Breast epithelium (tissue), 4 donors: ENCODE measurements at regions not wholly inside any gene's neighbourhood (a gene's known extent, or its start where the extent isn't known, plus 50 kb on each side); places are given as distances from the start of the nearest gene placed in this dataset.
"Not testable (repeated sequence)": the region's sequence is repeated elsewhere in the genome, so short reads cannot be mapped to it uniquely, and the experiment has no call there.

ENCODE experiments used
- DNase-seq, 2 donors: peaks; one replicate each; pipeline ENCODE4 v3.0.0-alpha.2; 2019; ENCODE audit warnings: low spot score in 2 of 2
- H3K27ac ChIP-seq, 2 donors: fragments of 200-600 bp; sonication (generic) in 1 of 2; one replicate each; pipeline ENCODE4 v1.5.1; 2016 to 2019; ENCODE audit warnings: mild to moderate bottlenecking in 1 of 2
- H3K27me3 ChIP-seq, 2 donors: fragments of 200-600 bp; sonication (generic) in 1 of 2; one replicate each; pipeline versions ENCODE4 v1.5.1 to v1.6.0; 2017 to 2019; ENCODE audit warnings: control low read depth in 1 of 2, mild to moderate bottlenecking in 1 of 2
- H3K36me3 ChIP-seq: fragments of 200-600 bp; one replicate; pipeline ENCODE4 v1.5.1; 2019
- H3K4me1 ChIP-seq, 2 donors: fragments of 200-600 bp; sonication (generic); one replicate each; pipeline ENCODE4 v1.5.1; 2016 to 2019; ENCODE audit warnings: control low read depth in 1 of 2
- H3K4me3 ChIP-seq, 3 donors: fragments of 200-600 bp; sonication (generic); 1 replicate in 2 of 3; 2 replicates in 1 of 3; pipeline ENCODE4 v1.5.1; 2016 to 2019; ENCODE audit warnings: mild to moderate bottlenecking in 3 of 3, moderate library complexity in 2 of 3
- H3K9me3 ChIP-seq, 2 donors: fragments of 200-600 bp; sonication (generic) in 1 of 2; one replicate each; pipeline ENCODE4 v1.5.1; 2016 to 2019; ENCODE audit warnings: control low read depth in 1 of 2
- POLR2A ChIP-seq: fragments of 450-650 bp; IDR thresholded peaks from one replicate; pipeline ENCODE4 v1.6.1; 2016; ENCODE audit warnings: antibody characterized with exemption, mild to moderate bottlenecking, moderate library complexity
- POLR2AphosphoS5 ChIP-seq, 3 donors: sonication (generic); formaldehyde crosslinking; IDR thresholded peaks; one replicate each; pipeline ENCODE4 v1.6.1; 2017; ENCODE audit warnings: antibody characterized with exemption in 3 of 3
- intact Hi-C: fragments of 100-400 bp; cut with DNase I; formaldehyde crosslinking; loops from one replicate; pipeline ENCODE4 v1.15.1; 2023; ENCODE audit warnings: low total_unique reads
- TF ChIP-seq, protein P1 (sequence below), 3 donors: fragments of 450-650 bp; IDR thresholded peaks; one replicate each; pipeline ENCODE4 v1.5.1; 2016 to 2017; ENCODE audit warnings: antibody characterized with exemption in 3 of 3, mild to moderate bottlenecking in 3 of 3, moderate library complexity in 3 of 3

DNA sequence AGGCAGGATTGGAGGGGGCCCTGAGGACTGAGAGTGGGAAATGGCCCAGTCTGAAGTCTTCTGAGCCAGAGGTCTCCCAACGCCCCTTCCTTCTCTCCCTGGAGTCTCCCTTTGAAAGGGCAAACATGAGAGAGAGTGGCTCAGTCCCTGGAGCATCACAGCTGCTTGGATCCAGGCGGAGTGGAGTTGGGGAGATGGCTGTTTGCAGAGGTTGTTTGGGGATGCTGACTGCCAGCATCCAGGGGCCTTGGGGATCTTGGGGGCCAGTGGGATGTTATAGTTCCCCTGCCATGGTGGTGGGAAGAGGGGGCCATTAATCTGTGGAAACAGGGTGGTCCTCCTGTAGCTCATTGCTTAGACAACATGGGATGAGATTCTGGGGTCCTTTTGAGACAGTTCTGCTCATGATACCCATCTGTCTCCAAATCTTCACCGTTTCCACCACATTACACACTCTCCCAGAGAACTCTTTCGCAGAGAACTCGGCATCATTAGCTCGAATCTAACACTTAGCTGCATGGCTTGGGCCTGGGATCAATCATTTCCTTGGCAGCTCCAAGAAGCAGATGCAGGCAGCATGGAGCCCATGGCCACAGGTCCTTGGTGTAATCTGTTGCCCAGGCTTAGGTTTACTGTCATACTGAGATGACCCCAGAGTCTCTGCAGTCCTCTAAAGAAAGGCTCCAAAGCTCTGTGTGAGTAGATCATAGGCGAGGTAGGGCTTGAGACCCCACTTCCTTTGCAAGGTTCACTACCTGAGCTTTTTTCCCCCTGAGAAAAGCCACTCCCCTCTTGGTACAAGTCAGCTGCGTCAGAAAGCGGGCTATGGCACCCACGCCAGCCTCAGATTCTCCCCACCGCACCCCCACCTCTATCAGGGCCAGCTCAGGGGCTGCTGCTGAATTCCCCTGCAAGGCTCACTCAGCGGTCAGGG, 54.4 kb upstream of the SH3PXD2B start:
- no peak for DNase-seq
- TF ChIP-seq, protein P1, sequence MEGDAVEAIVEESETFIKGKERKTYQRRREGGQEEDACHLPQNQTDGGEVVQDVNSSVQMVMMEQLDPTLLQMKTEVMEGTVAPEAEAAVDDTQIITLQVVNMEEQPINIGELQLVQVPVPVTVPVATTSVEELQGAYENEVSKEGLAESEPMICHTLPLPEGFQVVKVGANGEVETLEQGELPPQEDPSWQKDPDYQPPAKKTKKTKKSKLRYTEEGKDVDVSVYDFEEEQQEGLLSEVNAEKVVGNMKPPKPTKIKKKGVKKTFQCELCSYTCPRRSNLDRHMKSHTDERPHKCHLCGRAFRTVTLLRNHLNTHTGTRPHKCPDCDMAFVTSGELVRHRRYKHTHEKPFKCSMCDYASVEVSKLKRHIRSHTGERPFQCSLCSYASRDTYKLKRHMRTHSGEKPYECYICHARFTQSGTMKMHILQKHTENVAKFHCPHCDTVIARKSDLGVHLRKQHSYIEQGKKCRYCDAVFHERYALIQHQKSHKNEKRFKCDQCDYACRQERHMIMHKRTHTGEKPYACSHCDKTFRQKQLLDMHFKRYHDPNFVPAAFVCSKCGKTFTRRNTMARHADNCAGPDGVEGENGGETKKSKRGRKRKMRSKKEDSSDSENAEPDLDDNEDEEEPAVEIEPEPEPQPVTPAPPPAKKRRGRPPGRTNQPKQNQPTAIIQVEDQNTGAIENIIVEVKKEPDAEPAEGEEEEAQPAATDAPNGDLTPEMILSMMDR (IDR thresholded peaks at IDR 0.05): no peak
- TF ChIP-seq POLR2A (no peak), POLR2AphosphoS5 (IDR thresholded peaks at IDR 0.05) (no peak)
- Histone ChIP-seq H3K27ac (peak overlapping the region in 1 of 2 donors; percentile 54), H3K4me1 (no peaks in the 10 kb centered on the region), H3K36me3 (no peaks in the 10 kb centered on the region), H3K9me3 (peaks cover 0 to 20% of the 10 kb centered on the region in 2 donors), H3K27me3 (no peaks in the 10 kb centered on the region), H3K4me3 (no peak overlapping the region)
- intact Hi-C loops: no loop called here

DNA sequence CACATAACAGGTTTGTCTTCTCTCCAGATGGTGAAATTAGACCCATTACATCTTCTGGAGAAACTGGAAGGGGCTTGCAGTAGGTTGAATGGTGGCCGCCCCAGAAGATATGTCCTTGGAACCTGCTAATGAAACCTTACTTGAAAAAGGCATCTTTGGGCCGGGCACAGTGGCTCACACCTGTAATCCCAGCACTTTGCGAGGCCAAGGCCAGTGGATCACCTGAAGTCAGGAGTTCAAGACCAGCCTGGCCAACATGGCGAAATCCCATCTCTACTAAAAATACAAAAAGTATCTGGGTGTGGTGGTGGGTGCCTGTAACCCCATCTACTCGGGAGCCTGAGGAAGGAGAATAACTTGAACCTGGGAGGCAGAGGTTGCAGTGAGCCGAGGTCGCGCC, 53.2 kb upstream of the SH3PXD2B start:
- H3K4me1 ChIP-seq, H3K4me3 ChIP-seq, DNase-seq, H3K27me3 ChIP-seq, H3K27ac ChIP-seq, H3K36me3 ChIP-seq, intact Hi-C loops: not testable (repeated sequence)
- H3K9me3 ChIP-seq: peaks cover 0 to 15% of the 10 kb centered on the region in 2 donors

DNA sequence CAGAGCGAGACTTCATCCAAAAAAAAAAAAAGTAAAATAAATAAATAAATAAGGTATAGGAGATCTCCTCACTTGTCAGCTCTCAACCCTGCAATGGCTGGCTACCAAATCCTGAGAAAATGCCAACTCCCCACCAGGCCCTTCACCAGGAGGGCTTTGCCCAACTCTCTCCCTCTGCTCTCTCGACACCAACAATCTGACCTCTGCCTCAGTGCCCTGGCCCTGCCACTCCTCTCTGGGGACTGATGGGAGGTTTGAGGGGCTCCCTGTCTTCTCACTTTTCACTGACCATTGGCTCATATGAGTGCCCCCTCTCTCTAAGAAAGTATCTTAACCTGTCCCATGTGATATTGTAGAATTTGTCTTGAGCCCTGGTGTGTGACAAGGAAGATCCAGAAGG, 52.6 kb upstream of the SH3PXD2B start:
- no peak for DNase-seq
- intact Hi-C loops: no loop called here
- no peak overlapping the region for H3K4me3 ChIP-seq

DNA sequence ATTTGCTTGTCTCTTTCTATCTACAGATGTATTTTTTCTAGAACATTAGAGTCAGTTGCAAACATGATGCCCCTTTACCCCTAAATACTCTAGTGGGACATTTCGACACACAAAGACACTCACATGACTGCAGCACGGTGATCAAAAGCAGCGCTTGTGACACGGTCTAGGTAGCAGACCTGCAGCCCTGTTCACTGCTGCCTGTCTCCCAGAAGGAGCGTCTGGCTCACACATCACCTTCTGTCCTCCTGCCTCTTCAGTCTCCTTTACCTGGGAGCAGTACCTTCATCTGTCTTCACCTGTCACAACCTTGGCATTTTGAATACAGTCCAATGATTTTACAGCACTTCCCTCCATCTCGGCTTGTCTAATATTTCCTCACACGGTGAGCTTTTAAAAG, 51.9 kb upstream of the SH3PXD2B start:
- intact Hi-C loops: no loop called here
- TF ChIP-seq, protein P1 (IDR thresholded peaks at IDR 0.05): no peak
- TF ChIP-seq POLR2AphosphoS5 (IDR thresholded peaks at IDR 0.05) (no peak), POLR2A (no peak)
- Histone ChIP-seq H3K9me3 (peaks cover 0 to 3% of the 10 kb centered on the region in 2 donors), H3K4me1 (no peaks in the 10 kb centered on the region), H3K27me3 (no peaks in the 10 kb centered on the region), H3K27ac (no peak overlapping the region), H3K4me3 (no peak overlapping the region), H3K36me3 (no peaks in the 10 kb centered on the region)
- no peak for DNase-seq

More for the DNA sequence above, 52.6 kb upstream of the SH3PXD2B start:
- TF ChIP-seq POLR2AphosphoS5 (IDR thresholded peaks at IDR 0.05) (no peak), POLR2A (no peak)
- TF ChIP-seq, protein P1 (IDR thresholded peaks at IDR 0.05): no peak
- H3K36me3 ChIP-seq: no peaks in the 10 kb centered on the region
- no peaks in the 10 kb centered on the region for H3K27me3 ChIP-seq
- H3K9me3 ChIP-seq: peaks cover 0 to 10% of the 10 kb centered on the region in 2 donors
- H3K4me1 ChIP-seq: no peaks in the 10 kb centered on the region
- no peak overlapping the region for H3K27ac ChIP-seq

DNA sequence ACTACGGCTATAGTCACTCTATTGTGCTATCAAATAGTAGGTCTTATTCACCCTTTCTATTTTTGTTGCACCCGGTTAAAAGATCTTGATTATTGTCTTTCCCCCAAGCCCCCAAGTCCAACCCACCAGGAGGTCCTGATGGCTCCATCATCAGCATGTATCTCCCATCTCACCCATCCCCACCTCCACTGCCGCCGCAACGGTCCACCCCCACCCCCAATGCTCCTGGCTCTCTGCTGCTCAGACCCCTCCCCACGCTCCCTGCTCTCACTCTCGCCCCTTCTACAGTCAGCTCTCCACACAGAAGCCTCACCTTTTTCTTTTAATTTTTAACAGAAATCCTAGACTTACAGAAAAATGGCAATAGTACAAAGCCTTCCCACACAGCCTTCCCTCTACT, 51.5 kb upstream of the SH3PXD2B start:
- Histone ChIP-seq H3K9me3 (no peaks in the 10 kb centered on the region), H3K4me1 (no peaks in the 10 kb centered on the region), H3K4me3 (no peak overlapping the region), H3K36me3 (no peaks in the 10 kb centered on the region), H3K27ac (no peak overlapping the region), H3K27me3 (no peaks in the 10 kb centered on the region)
- no peak for DNase-seq
- intact Hi-C loops: no loop called here
- TF ChIP-seq POLR2AphosphoS5 (IDR thresholded peaks at IDR 0.05): no peak
- TF ChIP-seq, protein P1 (IDR thresholded peaks at IDR 0.05): no peak
- TF ChIP-seq POLR2A: no peak
